ENCODE measurements at regions not wholly inside any gene's neighbourhood (a gene's known extent, or its start where the extent isn't known, plus 50 kb on each side); places are given as distances from the start of the nearest gene placed in this dataset.
A peak's percentile ranks its signal among the peaks of the same experiment; 100 is the strongest.
"Not testable (repeated sequence)": the region's sequence is repeated elsewhere in the genome, so short reads cannot be mapped to it uniquely, and the experiment has no call there.

- 70 to 74% methylated on average over 2 of the region's 3 CpGs for WGBS, 2 donors
- H3K4me1 ChIP-seq (ENCODE audit: control insufficient read depth in 1 of 2, insufficient read depth in 2 of 2, low read length in 2 of 2); H3K9me3 ChIP-seq (ENCODE audit: control insufficient read depth, low read length); H3K27ac ChIP-seq (ENCODE audit: low read depth in 1 of 2, low read length in 2 of 2); DNase-seq; H3K36me3 ChIP-seq (ENCODE audit: control insufficient read depth in 1 of 2, insufficient read depth in 2 of 2, low read length in 1 of 2); ATAC-seq (ENCODE audit: low FRiP score); H3K27me3 ChIP-seq (ENCODE audit: control insufficient read depth in 1 of 2, insufficient read depth in 2 of 2, low read length in 1 of 2); intact Hi-C loops (cut with DNase I); H3K4me3 ChIP-seq (ENCODE audit: low read length in 2 of 2): not testable (repeated sequence)
Observed at GRCh38 chr3:63738577-63738976, 80.5 kb upstream of the C3orf49 start.

- Histone ChIP-seq H3K4me1 (ENCODE audit: control insufficient read depth in 1 of 2, insufficient read depth in 2 of 2, low read length in 2 of 2) (no peaks in the 10 kb centered on the region), H3K27me3 (ENCODE audit: control insufficient read depth in 1 of 2, insufficient read depth in 2 of 2, low read length in 1 of 2) (no peaks in the 10 kb centered on the region), H3K27ac (ENCODE audit: low read depth in 1 of 2, low read length in 2 of 2) (no peak overlapping the region), H3K9me3 (ENCODE audit: control insufficient read depth, low read length) (no peaks in the 10 kb centered on the region), H3K36me3 (ENCODE audit: control insufficient read depth in 1 of 2, insufficient read depth in 2 of 2, low read length in 1 of 2) (no peaks in the 10 kb centered on the region), H3K4me3 (ENCODE audit: low read length in 2 of 2) (no peak overlapping the region)
- DNase-seq (no peak), ATAC-seq (ENCODE audit: low FRiP score) (no peak)
- 56 to 59% methylated on average over 1 of the region's 1 CpG for WGBS, 2 donors
- intact Hi-C loops (cut with DNase I), result no loop called here
Observed at GRCh38 chr3:63739474-63739873, 79.6 kb upstream of the C3orf49 start.

GRCh38 chr3:63740116-63740515, 79.0 kb upstream of the C3orf49 start:
- no peak for ATAC-seq (ENCODE audit: low FRiP score)
- H3K27me3 ChIP-seq (ENCODE audit: control insufficient read depth in 1 of 2, insufficient read depth in 2 of 2, low read length in 1 of 2), result no peaks in the 10 kb centered on the region
- intact Hi-C loops (cut with DNase I), result no loop called here
- no peaks in the 10 kb centered on the region for H3K9me3 ChIP-seq (ENCODE audit: control insufficient read depth, low read length)
- H3K4me3 ChIP-seq (ENCODE audit: low read length in 2 of 2), result no peak overlapping the region
- H3K4me1 ChIP-seq (ENCODE audit: control insufficient read depth in 1 of 2, insufficient read depth in 2 of 2, low read length in 2 of 2), result no peaks in the 10 kb centered on the region
- H3K27ac ChIP-seq (ENCODE audit: low read depth in 1 of 2, low read length in 2 of 2), result no peak overlapping the region
- DNase-seq, result no peak
- no peaks in the 10 kb centered on the region for H3K36me3 ChIP-seq (ENCODE audit: control insufficient read depth in 1 of 2, insufficient read depth in 2 of 2, low read length in 1 of 2)

GRCh38 chr3:63744693-63745092, 74.4 kb upstream of the C3orf49 start:
- H3K27ac ChIP-seq (ENCODE audit: low read depth in 1 of 2, low read length in 2 of 2); ATAC-seq (ENCODE audit: low FRiP score); DNase-seq; intact Hi-C loops (cut with DNase I); H3K9me3 ChIP-seq (ENCODE audit: control insufficient read depth, low read length); H3K36me3 ChIP-seq (ENCODE audit: control insufficient read depth in 1 of 2, insufficient read depth in 2 of 2, low read length in 1 of 2); H3K4me1 ChIP-seq (ENCODE audit: control insufficient read depth in 1 of 2, insufficient read depth in 2 of 2, low read length in 2 of 2); H3K27me3 ChIP-seq (ENCODE audit: control insufficient read depth in 1 of 2, insufficient read depth in 2 of 2, low read length in 1 of 2); H3K4me3 ChIP-seq (ENCODE audit: low read length in 2 of 2): not testable (repeated sequence)
- 81 to 85% methylated on average over 1 of the region's 1 CpG for WGBS, 2 donors

- no peak overlapping the region for H3K27ac ChIP-seq (ENCODE audit: low read depth in 1 of 2, low read length in 2 of 2)
- no peak overlapping the region for H3K4me3 ChIP-seq (ENCODE audit: low read length in 2 of 2)
- no peak for DNase-seq
- H3K4me1 ChIP-seq (ENCODE audit: control insufficient read depth in 1 of 2, insufficient read depth in 2 of 2, low read length in 2 of 2), result no peaks in the 10 kb centered on the region
- intact Hi-C loops (cut with DNase I), result no loop called here
- 65 to 68% methylated on average over 2 of the region's 2 CpGs for WGBS, 2 donors
- no peaks in the 10 kb centered on the region for H3K36me3 ChIP-seq (ENCODE audit: control insufficient read depth in 1 of 2, insufficient read depth in 2 of 2, low read length in 1 of 2)
- ATAC-seq (ENCODE audit: low FRiP score), result no peak
- no peaks in the 10 kb centered on the region for H3K27me3 ChIP-seq (ENCODE audit: control insufficient read depth in 1 of 2, insufficient read depth in 2 of 2, low read length in 1 of 2)
- H3K9me3 ChIP-seq (ENCODE audit: control insufficient read depth, low read length), result no peaks in the 10 kb centered on the region
Observed at GRCh38 chr3:63745757-63746156, 73.3 kb upstream of the C3orf49 start.

GRCh38 chr3:63746211-63746610, 72.9 kb upstream of the C3orf49 start:
- Histone ChIP-seq H3K27me3 (ENCODE audit: control insufficient read depth in 1 of 2, insufficient read depth in 2 of 2, low read length in 1 of 2) (no peaks in the 10 kb centered on the region), H3K36me3 (ENCODE audit: control insufficient read depth in 1 of 2, insufficient read depth in 2 of 2, low read length in 1 of 2) (no peaks in the 10 kb centered on the region), H3K4me3 (ENCODE audit: low read length in 2 of 2) (no peak overlapping the region), H3K4me1 (ENCODE audit: control insufficient read depth in 1 of 2, insufficient read depth in 2 of 2, low read length in 2 of 2) (no peaks in the 10 kb centered on the region), H3K9me3 (ENCODE audit: control insufficient read depth, low read length) (no peaks in the 10 kb centered on the region), H3K27ac (ENCODE audit: low read depth in 1 of 2, low read length in 2 of 2) (no peak overlapping the region)
- ATAC-seq (ENCODE audit: low FRiP score) (no peak), DNase-seq (no peak)
- intact Hi-C loops (cut with DNase I), result no loop called here

GRCh38 chr3:63751459-63751858, 67.6 kb upstream of the C3orf49 start:
- Histone ChIP-seq H3K4me1 (ENCODE audit: control insufficient read depth in 1 of 2, insufficient read depth in 2 of 2, low read length in 2 of 2) (no peaks in the 10 kb centered on the region), H3K27me3 (ENCODE audit: control insufficient read depth in 1 of 2, insufficient read depth in 2 of 2, low read length in 1 of 2) (no peaks in the 10 kb centered on the region), H3K36me3 (ENCODE audit: control insufficient read depth in 1 of 2, insufficient read depth in 2 of 2, low read length in 1 of 2) (no peaks in the 10 kb centered on the region), H3K4me3 (ENCODE audit: low read length in 2 of 2) (no peak overlapping the region), H3K9me3 (ENCODE audit: control insufficient read depth, low read length) (no peaks in the 10 kb centered on the region), H3K27ac (ENCODE audit: low read depth in 1 of 2, low read length in 2 of 2) (no peak overlapping the region)
- intact Hi-C loops (cut with DNase I), result no loop called here
- no peak for DNase-seq
- no peak for ATAC-seq (ENCODE audit: low FRiP score)

- Histone ChIP-seq H3K27me3 (ENCODE audit: control insufficient read depth in 1 of 2, insufficient read depth in 2 of 2, low read length in 1 of 2) (no peaks in the 10 kb centered on the region), H3K4me1 (ENCODE audit: control insufficient read depth in 1 of 2, insufficient read depth in 2 of 2, low read length in 2 of 2) (no peaks in the 10 kb centered on the region), H3K9me3 (ENCODE audit: control insufficient read depth, low read length) (no peaks in the 10 kb centered on the region), H3K27ac (ENCODE audit: low read depth in 1 of 2, low read length in 2 of 2) (no peak overlapping the region), H3K4me3 (ENCODE audit: low read length in 2 of 2) (no peak overlapping the region), H3K36me3 (ENCODE audit: control insufficient read depth in 1 of 2, insufficient read depth in 2 of 2, low read length in 1 of 2) (no peaks in the 10 kb centered on the region)
- DNase-seq, result no peak
- WGBS, 2 donors, result 36 to 41% methylated on average over 4 of the region's 4 CpGs
- intact Hi-C loops (cut with DNase I), result no loop called here
- no peak for ATAC-seq (ENCODE audit: low FRiP score)
Observed at GRCh38 chr3:63753567-63753966, 65.5 kb upstream of the C3orf49 start.

- H3K27ac ChIP-seq (ENCODE audit: low read depth in 1 of 2, low read length in 2 of 2), result no peak overlapping the region
- ATAC-seq (ENCODE audit: low FRiP score) (no peak), DNase-seq (no peak)
- no peaks in the 10 kb centered on the region for H3K9me3 ChIP-seq (ENCODE audit: control insufficient read depth, low read length)
- 33 to 39% methylated on average over 5 of the region's 5 CpGs for WGBS, 2 donors
- no peaks in the 10 kb centered on the region for H3K4me1 ChIP-seq (ENCODE audit: control insufficient read depth in 1 of 2, insufficient read depth in 2 of 2, low read length in 2 of 2)
- no peak overlapping the region for H3K4me3 ChIP-seq (ENCODE audit: low read length in 2 of 2)
- intact Hi-C loops (cut with DNase I), result no loop called here
- H3K27me3 ChIP-seq (ENCODE audit: control insufficient read depth in 1 of 2, insufficient read depth in 2 of 2, low read length in 1 of 2), result no peaks in the 10 kb centered on the region
- no peaks in the 10 kb centered on the region for H3K36me3 ChIP-seq (ENCODE audit: control insufficient read depth in 1 of 2, insufficient read depth in 2 of 2, low read length in 1 of 2)
Observed at GRCh38 chr3:63753995-63754394, 65.1 kb upstream of the C3orf49 start.

- Histone ChIP-seq H3K27ac (ENCODE audit: low read depth in 1 of 2, low read length in 2 of 2) (no peak overlapping the region), H3K4me3 (ENCODE audit: low read length in 2 of 2) (no peak overlapping the region), H3K9me3 (ENCODE audit: control insufficient read depth, low read length) (peaks cover 1% of the 10 kb centered on the region), H3K4me1 (ENCODE audit: control insufficient read depth in 1 of 2, insufficient read depth in 2 of 2, low read length in 2 of 2) (no peaks in the 10 kb centered on the region), H3K27me3 (ENCODE audit: control insufficient read depth in 1 of 2, insufficient read depth in 2 of 2, low read length in 1 of 2) (no peaks in the 10 kb centered on the region), H3K36me3 (ENCODE audit: control insufficient read depth in 1 of 2, insufficient read depth in 2 of 2, low read length in 1 of 2) (no peaks in the 10 kb centered on the region)
- no peak for DNase-seq
- ATAC-seq (ENCODE audit: low FRiP score), result peak; percentile 56
- intact Hi-C loops (cut with DNase I), result no loop called here
- WGBS, 2 donors, result 80 to 81% methylated on average over 1 of the region's 1 CpG
Observed at GRCh38 chr3:63762180-63762579, 56.9 kb upstream of the C3orf49 start.
